Femur (tissue), 1 donor: ENCODE measurements at regions not wholly inside any gene's neighbourhood (a gene's known extent, or its start where the extent isn't known, plus 50 kb on each side); places are given as distances from the start of the nearest gene placed in this dataset.

Experiments used
- DNase-seq: peaks from one replicate; pipeline ENCODE4 v3.0.0-alpha.2; 2017

DNA sequence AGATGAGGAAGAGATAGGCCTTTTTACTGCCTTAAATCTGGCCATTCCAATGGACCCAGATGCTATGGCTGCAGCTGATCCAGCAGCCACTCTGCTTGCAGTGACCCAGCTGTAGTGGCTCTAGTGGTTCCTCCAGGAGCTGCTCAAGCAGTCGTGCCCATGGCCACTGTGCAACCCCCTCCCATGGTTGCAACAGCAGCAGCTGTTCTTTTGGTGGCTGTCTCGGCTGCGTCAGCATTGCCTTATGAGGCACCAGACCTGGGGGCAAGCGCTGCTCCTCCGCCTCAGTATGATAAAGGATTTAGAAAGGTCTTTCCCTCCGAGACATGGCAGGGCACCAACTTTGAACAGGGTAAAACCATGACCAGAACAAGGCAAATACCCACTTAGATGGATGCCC is 384.9 kb upstream of the DCC start:
- no peak for DNase-seq

DNA sequence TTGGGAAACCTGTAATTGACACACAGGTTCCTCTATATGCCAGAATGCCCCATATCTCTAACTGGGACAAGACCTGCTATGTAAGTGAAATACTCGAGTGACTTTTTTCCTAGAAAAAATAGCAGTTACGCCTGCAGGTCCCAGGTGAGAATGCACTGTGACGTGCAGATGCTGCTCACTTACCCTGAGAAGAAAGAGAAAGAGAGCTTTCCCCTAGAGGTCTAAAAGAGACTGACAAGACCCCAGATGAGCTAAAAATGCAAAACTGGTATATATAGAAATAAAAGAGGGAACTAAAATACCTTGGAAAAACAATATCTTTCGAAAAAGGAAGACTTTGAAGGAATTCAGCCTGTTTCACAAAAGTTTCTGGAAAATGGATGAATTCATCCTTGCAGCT is 383.0 kb upstream of the DCC start:
- DNase-seq, result no peak

DNA sequence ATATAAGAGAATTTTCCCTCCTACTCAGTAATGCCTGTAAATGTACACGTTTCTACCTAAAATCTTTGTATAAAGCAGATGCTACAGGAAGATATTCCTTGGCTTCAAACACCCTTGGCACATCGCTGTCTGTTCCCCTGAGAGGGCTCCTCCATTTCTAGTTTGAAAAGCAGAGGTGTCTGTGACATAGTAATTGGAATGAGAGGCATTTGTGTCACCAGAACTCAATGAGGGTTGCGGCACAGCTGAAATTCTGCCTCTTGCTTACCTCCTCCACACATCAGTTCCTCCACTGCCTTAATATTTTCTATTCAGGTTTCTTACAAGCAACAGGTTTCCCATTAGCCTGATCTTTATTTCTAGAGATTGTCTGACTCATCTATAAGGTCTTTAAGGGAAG is 359.9 kb upstream of the DCC start:
- no peak for DNase-seq

- no peak for DNase-seq
Measured at GRCh38 chr18:51988277-51988676, 351.7 kb upstream of the DCC start.

- DNase-seq, result no peak
Measured at GRCh38 chr18:51997129-51997528, 342.9 kb upstream of the DCC start.

GRCh38 chr18:51998066-51998465 is 341.9 kb upstream of the DCC start:
- no peak for DNase-seq

DNA sequence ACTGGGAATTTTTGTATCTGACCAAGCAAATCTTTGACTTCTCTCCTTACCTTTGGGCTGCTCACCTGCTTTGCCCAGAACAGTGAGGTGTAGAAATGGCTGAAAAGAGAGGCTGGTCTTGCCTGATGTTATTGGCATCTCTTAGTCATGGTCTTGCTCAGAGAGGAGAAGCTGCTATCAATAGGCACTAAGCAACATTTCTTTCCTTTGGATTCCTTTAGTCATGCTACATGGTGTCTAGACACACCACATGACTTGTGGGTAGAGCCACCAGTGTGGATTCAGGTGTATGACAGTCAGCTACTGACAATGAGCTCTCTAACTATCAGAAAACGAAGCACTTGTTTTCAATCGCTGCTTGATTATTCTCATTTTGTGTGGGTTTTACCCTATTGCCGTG is 341.3 kb upstream of the DCC start:
- no peak for DNase-seq

- DNase-seq, result no peak
Measured at GRCh38 chr18:51999351-51999750, 340.6 kb upstream of the DCC start.

GRCh38 chr18:52000435-52000834 is 339.6 kb upstream of the DCC start:
- DNase-seq, result no peak

- DNase-seq, result no peak
Measured at GRCh38 chr18:52001106-52001505, 338.9 kb upstream of the DCC start.

GRCh38 chr18:52002600-52002999 is 337.4 kb upstream of the DCC start:
- no peak for DNase-seq

GRCh38 chr18:52007105-52007504 is 332.9 kb upstream of the DCC start:
- DNase-seq, result no peak

DNA sequence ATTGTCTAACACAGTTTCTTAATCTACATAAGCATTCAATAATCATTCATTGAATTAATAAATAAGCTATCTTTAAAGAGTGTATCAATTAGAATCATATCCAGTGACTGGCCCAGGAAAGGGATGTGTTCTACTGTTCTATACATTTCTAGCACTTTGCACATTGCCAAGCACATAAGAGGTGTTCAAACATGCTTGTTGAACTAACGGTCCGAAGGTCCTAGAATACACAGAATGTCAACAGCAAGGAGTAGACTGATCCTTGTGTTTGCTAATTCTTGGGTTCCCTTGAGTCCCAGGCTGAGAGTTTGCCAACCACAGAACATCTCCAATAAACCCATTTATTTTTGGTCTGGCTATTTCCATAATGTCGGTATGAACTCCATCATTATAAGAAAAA is 331.7 kb upstream of the DCC start:
- no peak for DNase-seq

DNA sequence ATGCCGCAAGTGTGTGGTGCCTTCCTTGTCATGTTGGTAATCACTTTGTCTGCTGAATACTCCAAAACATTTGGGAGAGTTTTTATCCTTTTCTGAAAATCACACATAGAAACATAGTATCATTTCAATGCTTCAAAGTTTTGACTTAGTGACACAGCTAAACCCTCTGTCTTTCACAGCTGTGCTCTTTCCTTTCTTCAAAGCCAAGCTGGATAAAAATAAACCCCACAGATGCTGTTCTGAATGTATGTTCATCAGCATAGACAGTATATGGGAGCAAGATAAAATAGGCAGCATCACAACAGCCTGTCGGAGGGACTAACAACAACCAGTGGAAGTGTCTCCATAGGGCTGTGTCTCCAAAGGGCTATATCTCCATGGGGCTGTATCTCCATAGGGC is 331.3 kb upstream of the DCC start:
- no peak for DNase-seq

GRCh38 chr18:52009958-52010357 is 330.0 kb upstream of the DCC start:
- DNase-seq, result no peak

- no peak for DNase-seq
Measured at GRCh38 chr18:52045946-52046675, 293.9 kb upstream of the DCC start.

- no peak for DNase-seq
Measured at GRCh38 chr18:52046842-52047241, 293.2 kb upstream of the DCC start.

GRCh38 chr18:52054324-52054723 is 285.7 kb upstream of the DCC start:
- no peak for DNase-seq

- DNase-seq, result no peak
Measured at GRCh38 chr18:52060607-52061304, 279.2 kb upstream of the DCC start.

DNA sequence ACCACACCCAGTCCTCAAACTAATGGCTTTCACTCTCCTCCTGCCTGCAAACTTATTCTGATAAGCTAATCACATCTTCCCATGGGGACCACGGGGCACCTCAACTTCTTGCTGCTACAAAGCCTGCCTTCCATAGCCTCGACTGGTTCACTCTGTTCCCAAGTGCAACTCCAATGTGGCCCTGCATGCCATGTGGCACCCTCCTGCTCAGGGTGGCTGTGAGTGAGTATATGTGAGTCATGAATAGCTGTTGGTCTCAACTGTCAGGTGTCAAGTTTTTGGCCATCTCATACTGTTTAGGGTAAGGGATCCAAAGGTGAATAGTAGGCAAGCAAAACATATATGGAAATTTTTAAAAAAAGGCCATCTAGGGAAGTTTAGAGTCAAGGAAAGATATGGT is 276.1 kb upstream of the DCC start:
- no peak for DNase-seq

- no peak for DNase-seq
Measured at GRCh38 chr18:52069201-52069600, 270.8 kb upstream of the DCC start.

- DNase-seq, result no peak
Measured at GRCh38 chr18:52070291-52070756, 269.7 kb upstream of the DCC start.

- DNase-seq, result no peak
Measured at GRCh38 chr18:52077251-52077983, 262.6 kb upstream of the DCC start.

- no peak for DNase-seq
Measured at GRCh38 chr18:52082246-52082645, 257.8 kb upstream of the DCC start.
